K562 (cell line): ENCODE measurements at regions not wholly inside any gene's neighbourhood (a gene's known extent, or its start where the extent isn't known, plus 50 kb on each side); places are given as distances from the start of the nearest gene placed in this dataset.

Experiments
- ATAC-seq: fragments of 200-7000 bp; cut with Tn5 transposase; 3 replicates; pipeline ENCODE4 v1.9.1; 2020; ENCODE audit warnings: moderate library complexity
- BruUV-seq: library from RNA; stranded (reverse); fragments of 400-500 nt; replicated peaks from 2 replicates; lab custom pipeline; 2021; lab: Mats Ljungman, UMichigan
- CTCF ChIA-PET: fragments of 300-600 bp; formaldehyde crosslinking; extraction: SDS; loops from one replicate; lab custom pipeline; 2021; ENCODE audit warnings: low intra/inter-chr PET ratio; lab: Yijun Ruan, JAX
- POLR2A ChIA-PET: fragments of 300-600, 350-650 bp; sonication (Branson Sonifier 250); formaldehyde crosslinking; extraction: SDS; loops from one replicate; lab custom pipeline; 2021; ENCODE audit warnings: antibody characterized with exemption, inconsistent platforms; lab: Yijun Ruan, JAX
- DNase-seq, 4 experiments: peaks; one replicate each; pipeline versions ENCODE4 v3.0.0 to v3.0.0-alpha.2; 2011 to 2018; ENCODE audit warnings: low spot score in 3 of 4, mixed read lengths in 3 of 4; ENCODE audit errors: extremely low read depth in 1 of 4
- FAIRE-seq: peaks from 2 replicates; lab custom pipeline; 2011; peaks lifted over from hg19 to GRCh38; lab: Jason Lieb, UNC
- H2AFZ ChIP-seq: 2 replicates; pipeline ENCODE4 v1.6.0; 2011; ENCODE audit warnings: low read depth, low read length, control low read depth, inconsistent platforms
- H3K27ac ChIP-seq: fragments of 200-600 bp; 3 replicates; pipeline ENCODE4 v1.8.0; 2011; ENCODE audit warnings: low read depth, mild to moderate bottlenecking, control low read depth, inconsistent platforms, low read length, moderate library complexity, mixed read lengths; ENCODE audit errors: extremely low read depth
- H3K27me3 ChIP-seq, 2 experiments: fragments of 300-600 bp in 1 of 2; 2 replicates in 1 of 2; 3 replicates in 1 of 2; pipeline versions ENCODE4 v1.6.0 to v1.8.0; 2011; ENCODE audit warnings: inconsistent platforms in 2 of 2, low read length in 2 of 2, mild to moderate bottlenecking in 1 of 2, mixed read lengths in 1 of 2, moderate library complexity in 1 of 2; ENCODE audit not compliant: control insufficient read depth in 2 of 2, insufficient read depth in 2 of 2
- H3K36me3 ChIP-seq: fragments of 300-600 bp; 3 replicates; pipeline ENCODE4 v1.8.0; 2011; ENCODE audit warnings: mild to moderate bottlenecking, low read length, inconsistent platforms; ENCODE audit not compliant: control insufficient read depth, insufficient read depth
- H3K4me1 ChIP-seq, 2 experiments: fragments of 200-600 bp in 1 of 2; replicated peaks in 1 of 2; 2 replicates in 1 of 2; 3 replicates in 1 of 2; pipeline versions ENCODE4 v1.5.1 to v1.8.0; 2011; ENCODE audit warnings: inconsistent platforms in 2 of 2, low read length in 2 of 2, mild to moderate bottlenecking in 1 of 2, mixed read lengths in 1 of 2, moderate library complexity in 1 of 2; ENCODE audit not compliant: control insufficient read depth in 2 of 2, insufficient read depth in 2 of 2
- H3K4me2 ChIP-seq: 2 replicates; pipeline ENCODE4 v1.6.1; 2011; ENCODE audit warnings: low read length, control low read depth, inconsistent platforms, mixed read lengths; ENCODE audit not compliant: insufficient read depth
- H3K4me3 ChIP-seq: fragments of 200-600 bp; sonication (generic), shearing (Covaris generic); 2 replicates; pipeline ENCODE4 v1.5.1; 2016; ENCODE audit warnings: control low read depth, inconsistent platforms
- H3K79me2 ChIP-seq: fragments of 200-600 bp; 3 replicates; pipeline ENCODE4 v1.8.0; 2011; ENCODE audit warnings: low read length, inconsistent platforms; ENCODE audit not compliant: control insufficient read depth, insufficient read depth
- H3K9ac ChIP-seq, 2 experiments: 2 replicates each; pipeline versions ENCODE4 v1.6.0 to v1.6.1; 2011; ENCODE audit warnings: low read depth in 2 of 2, low read length in 2 of 2, control low read depth in 1 of 2, inconsistent platforms in 1 of 2, mild to moderate bottlenecking in 1 of 2, mixed read lengths in 1 of 2; ENCODE audit not compliant: insufficient read depth in 1 of 2
- H3K9me1 ChIP-seq: one replicate; pipeline ENCODE4 v1.6.0; 2011; ENCODE audit warnings: inconsistent platforms, mild to moderate bottlenecking, low read length, moderate library complexity; ENCODE audit not compliant: control insufficient read depth, insufficient read depth
- H3K9me3 ChIP-seq: replicated peaks from 2 replicates; pipeline ENCODE4 v1.5.1; 2011; ENCODE audit warnings: low read depth, low read length, inconsistent platforms; ENCODE audit not compliant: control insufficient read depth, insufficient read depth
- H4K20me1 ChIP-seq: replicated peaks from 2 replicates; pipeline ENCODE4 v1.6.1; 2011; ENCODE audit warnings: low read length, inconsistent platforms, mixed read lengths; ENCODE audit not compliant: control insufficient read depth, insufficient read depth
- ATF4 ChIP-seq: fragments of 450-650 bp; formaldehyde crosslinking; IDR thresholded peaks from 2 replicates; pipeline ENCODE4 v1.4.0; 2022; ENCODE audit warnings: mild to moderate bottlenecking, moderate library complexity
- CCAR2 ChIP-seq: fragments of 200-400 bp; formaldehyde crosslinking; IDR thresholded peaks from 2 replicates; pipeline ENCODE4 v1.6.1; 2017; ENCODE audit warnings: mild to moderate bottlenecking, low read depth, low read length
- ELF1 ChIP-seq: fragments of 200-800 bp; sonication (Bioruptor generic); IDR thresholded peaks from 2 replicates; pipeline ENCODE4 v1.6.1; 2016; ENCODE audit warnings: missing genetic modification characterization, missing compliant biosample characterization
- ESRRA ChIP-seq: fragments of 450-650 bp; IDR thresholded peaks from 2 replicates; pipeline ENCODE4 v1.6.1; 2014; ENCODE audit warnings: low read depth, mild to moderate bottlenecking, moderate library complexity, borderline replicate concordance
- FOS ChIP-seq: IDR thresholded peaks from 3 replicates; pipeline ENCODE4 v1.6.1; 2011; ENCODE audit not compliant: insufficient read length; ENCODE audit errors: extremely low read depth
- FOXK1 ChIP-seq: sonication (generic); formaldehyde crosslinking; IDR thresholded peaks from 2 replicates; pipeline ENCODE4 v1.8.0; 2022; ENCODE audit warnings: missing genetic modification reagents, mild to moderate bottlenecking, borderline replicate concordance
- JUN ChIP-seq, 2 experiments: sonication (generic) in 1 of 2; formaldehyde crosslinking in 1 of 2; IDR thresholded peaks; 2 replicates each; pipeline versions ENCODE4 v1.6.1 to v1.8.0; 2012 to 2022; ENCODE audit warnings: borderline replicate concordance in 2 of 2, mild to moderate bottlenecking in 2 of 2, improper control_type of control experiment in 1 of 2, low read depth in 1 of 2, low read length in 1 of 2, missing genetic modification reagents in 1 of 2
- NCOA2 ChIP-seq, 2 experiments: fragments of 450-650 bp; IDR thresholded peaks; 2 replicates each; pipeline ENCODE4 v1.6.1; 2018; ENCODE audit warnings: mild to moderate bottlenecking in 2 of 2, moderate library complexity in 1 of 2; ENCODE audit not compliant: partially characterized antibody in 2 of 2
- TCF7L2 ChIP-seq: fragments of 150-350 bp; IDR thresholded peaks from 2 replicates; pipeline ENCODE4 v1.6.1; 2016; ENCODE audit warnings: low read depth, mild to moderate bottlenecking, low read length, moderate library complexity
- ZFP36 ChIP-seq: fragments of 150-350 bp; IDR thresholded peaks from 2 replicates; pipeline ENCODE4 v1.6.1; 2018; ENCODE audit warnings: low read length, low read depth; ENCODE audit not compliant: partially characterized antibody
- ZNF766 ChIP-seq: fragments of 200-800 bp; sonication (Bioruptor generic); conservative IDR thresholded peaks from 2 replicates; pipeline ENCODE4 v1.6.1; 2016; ENCODE audit warnings: missing genetic modification characterization, missing compliant biosample characterization
- ZZZ3 ChIP-seq: fragments of 450-650 bp; IDR thresholded peaks from 2 replicates; pipeline ENCODE4 v1.6.1; 2016; ENCODE audit warnings: antibody characterized with exemption, mild to moderate bottlenecking, moderate library complexity
- WGBS: fragments of 100-300 bp; shearing (Covaris generic); methylation state at CpG from one replicate; pipeline ENCODE4 v1.1.6; 2016; ENCODE audit warnings: low coverage, mixed read lengths; ENCODE audit not compliant: insufficient coverage; ENCODE audit errors: missing lambda C conversion rate; 5-methylcytosine and 5-hydroxymethylcytosine counted together
- in situ Hi-C: fragments of 300-500 bp; cut with MboI; formaldehyde crosslinking; loops from 4 replicates; pipeline ENCODE4 v1.15.0; 2018; ENCODE audit warnings: inconsistent platforms, mixed read lengths
- intact Hi-C: fragments of 100-400 bp; cut with micrococcal nuclease; formaldehyde crosslinking; loops from 2 replicates; pipeline ENCODE4 v1.14.2; 2022

- no TSS peak for BruUV-seq
- no peak for FAIRE-seq
- Histone ChIP-seq H3K27ac (no peak overlapping the region), H3K9me1 (no peaks in the 10 kb centered on the region), H4K20me1 (no peaks in the 10 kb centered on the region), H3K36me3 (no peaks in the 10 kb centered on the region), H3K4me3 (no peak overlapping the region), H3K4me2 (no peak overlapping the region), H3K9ac (no peak overlapping the region), H3K9me3 (no peaks in the 10 kb centered on the region), H2AFZ (no peak overlapping the region), H3K79me2 (no peaks in the 10 kb centered on the region), H3K27me3 (no peaks in the 10 kb centered on the region), H3K4me1 (no peaks in the 10 kb centered on the region)
- no peak for ATAC-seq
- in situ Hi-C loops, result no loop called here
- POLR2A ChIA-PET, result no interaction called here
- WGBS, result 0% methylated on average over 1 of the region's 1 CpG
- DNase-seq, result no peak
- CTCF ChIA-PET, result no interaction called here
- intact Hi-C loops, result no loop called here
- TF ChIP-seq TCF7L2 (no peak), NCOA2 (IDR thresholded peaks at IDR 0.05; ENCODE audit: partially characterized antibody in 2 of 2) (no peak), CCAR2 (no peak), FOS (no peak)
Observed at GRCh38 chr3:147987549-147987948, 578.4 kb downstream of the ZIC1 start.

- H3K27me3 ChIP-seq, result no peaks in the 10 kb centered on the region
- H2AFZ ChIP-seq, result no peak overlapping the region
- no peaks in the 10 kb centered on the region for H3K4me1 ChIP-seq
- FAIRE-seq, result no peak
- no peaks in the 10 kb centered on the region for H3K79me2 ChIP-seq
- ChIA-PET POLR2A (no interaction called here), CTCF (no interaction called here)
- DNase-seq, result no peak
- H3K4me3 ChIP-seq, result no peak overlapping the region
- H3K27ac ChIP-seq, result no peak overlapping the region
- in situ Hi-C loops, result no loop called here
- H3K4me2 ChIP-seq, result no peak overlapping the region
- no TSS peak for BruUV-seq
- intact Hi-C loops, result no loop called here
- H3K9me3 ChIP-seq, result no peaks in the 10 kb centered on the region
- no peak overlapping the region for H3K9ac ChIP-seq
- TF ChIP-seq FOXK1 (CRISPR knock-in tag) (no peak), JUN (IDR thresholded peaks at IDR 0.05; ENCODE audit: borderline replicate concordance, low read depth, low read length) (no peak), JUN (CRISPR knock-in tag; IDR thresholded peaks at IDR 0.05; ENCODE audit: borderline replicate concordance) (no peak), ZNF766 (CRISPR knock-in tag) (no peak), ZFP36 (no peak), ELF1 (tag) (no peak), ZZZ3 (no peak), ESRRA (no peak), ATF4 (CRISPR knock-in tag) (no peak)
- H4K20me1 ChIP-seq, result no peaks in the 10 kb centered on the region
- WGBS, result 1% methylated on average over 14 of the region's 27 CpGs
- no peaks in the 10 kb centered on the region for H3K36me3 ChIP-seq
- no peaks in the 10 kb centered on the region for H3K9me1 ChIP-seq
- ATAC-seq, result no peak
Observed at GRCh38 chr3:147989344-147989743, 580.2 kb downstream of the ZIC1 start.
